Smooth muscle cell (in vitro differentiated cells): ENCODE measurements at regions not wholly inside any gene's neighbourhood (a gene's known extent, or its start where the extent isn't known, plus 50 kb on each side); places are given as distances from the start of the nearest gene placed in this dataset.
"Not testable (repeated sequence)": the region's sequence is repeated elsewhere in the genome, so short reads cannot be mapped to it uniquely, and the experiment has no call there.

ENCODE experiments used
- DNase-seq: peaks from one replicate; lab custom pipeline; 2025; ENCODE audit not compliant: unreplicated experiment; lab: John Stamatoyannopoulos, UW
- H2AFZ ChIP-seq: fragments of 200-600 bp; sonication (generic); 2 replicates; pipeline ENCODE4 v1.6.0; 2016; ENCODE audit warnings: antibody characterized with exemption, low read depth, mild to moderate bottlenecking
- H3F3A ChIP-seq: fragments of 200-600 bp; sonication (generic); 2 replicates; pipeline ENCODE4 v1.6.0; 2017; ENCODE audit warnings: antibody characterized with exemption, low read depth
- H3K27ac ChIP-seq: fragments of 200-600 bp; sonication (generic); 2 replicates; pipeline ENCODE4 v1.5.1; 2016; ENCODE audit warnings: low read depth, mild to moderate bottlenecking
- H3K27me3 ChIP-seq: fragments of 200-600 bp; sonication (generic); 2 replicates; pipeline ENCODE4 v1.6.1; 2016; ENCODE audit warnings: low read depth, mild to moderate bottlenecking
- H3K36me3 ChIP-seq: fragments of 200-600 bp; sonication (generic); 2 replicates; pipeline ENCODE4 v1.5.1; 2016; ENCODE audit warnings: low read depth
- H3K4me1 ChIP-seq: fragments of 200-600 bp; sonication (generic); 2 replicates; pipeline ENCODE4 v1.5.1; 2016; ENCODE audit warnings: low read depth
- H3K4me2 ChIP-seq: fragments of 200-600 bp; sonication (generic); 2 replicates; pipeline ENCODE4 v1.6.0; 2016; ENCODE audit warnings: mild to moderate bottlenecking
- H3K4me3 ChIP-seq: fragments of 200-600 bp; sonication (generic); 2 replicates; pipeline ENCODE4 v1.5.1; 2016; ENCODE audit warnings: mild to moderate bottlenecking
- H3K79me2 ChIP-seq: fragments of 200-600 bp; sonication (generic); 2 replicates; pipeline ENCODE4 v1.6.0; 2016; ENCODE audit warnings: low read depth, mild to moderate bottlenecking
- H3K9ac ChIP-seq: fragments of 200-600 bp; sonication (generic); 2 replicates; pipeline ENCODE4 v1.6.0; 2016; ENCODE audit warnings: low read depth
- H3K9me3 ChIP-seq: fragments of 200-600 bp; sonication (generic); replicated peaks from 2 replicates; pipeline ENCODE4 v1.5.1; 2016; ENCODE audit warnings: low read depth
- H4K20me1 ChIP-seq: fragments of 200-600 bp; sonication (generic); 2 replicates; pipeline ENCODE4 v1.6.0; 2016; ENCODE audit warnings: low read depth
- WGBS: methylation state at CpG from one replicate; pipeline ENCODE4 v1.1.7; 2016; ENCODE audit warnings: low lambda C conversion rate; 5-methylcytosine and 5-hydroxymethylcytosine counted together
- TF ChIP-seq, protein P1 (sequence below): fragments of 200-600 bp; sonication (generic); IDR thresholded peaks from 2 replicates; pipeline ENCODE4 v1.5.1; 2017; ENCODE audit warnings: borderline replicate concordance, mild to moderate bottlenecking, antibody characterized with exemption; ENCODE audit not compliant: insufficient read depth, poor library complexity, severe bottlenecking

- 58% methylated on average over 5 of the region's 5 CpGs for WGBS
- DNase-seq = no peak
- no peak overlapping the region for H3K4me2 ChIP-seq
These were observed 472.1 kb upstream of the C16orf82 start for GRCh38 chr16:26594666-26595065.

DNA sequence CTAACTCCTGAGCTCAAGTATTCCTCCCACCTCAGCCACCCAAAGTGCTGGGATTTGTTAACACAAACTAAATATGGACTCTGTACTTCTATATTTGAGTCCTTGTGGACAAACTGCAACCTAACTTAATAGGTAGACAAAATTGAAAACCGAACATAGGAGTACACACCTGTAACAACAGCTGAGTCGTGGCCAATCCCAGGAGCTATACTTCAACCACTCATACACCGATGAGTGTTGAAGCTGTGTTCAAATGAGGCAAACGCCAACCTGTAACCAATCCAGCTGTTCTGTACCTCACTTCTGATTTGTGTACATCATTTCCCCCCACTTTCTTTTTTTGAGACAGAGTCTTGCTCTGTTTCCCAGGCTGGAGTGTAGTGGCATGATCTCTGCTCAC lies 471.5 kb upstream of the C16orf82 start:
- H3K79me2 ChIP-seq = no peaks in the 10 kb centered on the region

More at GRCh38 chr16:26594666-26595065, 472.1 kb upstream of the C16orf82 start:
- Histone ChIP-seq H3K27ac (no peak overlapping the region), H3K4me3 (no peak overlapping the region), H3K9me3 (no peaks in the 10 kb centered on the region), H3K79me2 (no peaks in the 10 kb centered on the region), H3K27me3 (peaks cover 4% of the 10 kb centered on the region), H3K9ac (no peak overlapping the region), H3F3A (no peaks in the 10 kb centered on the region), H2AFZ (no peak overlapping the region), H3K4me1 (no peaks in the 10 kb centered on the region), H3K36me3 (no peaks in the 10 kb centered on the region), H4K20me1 (no peaks in the 10 kb centered on the region)
- TF ChIP-seq, protein P1, sequence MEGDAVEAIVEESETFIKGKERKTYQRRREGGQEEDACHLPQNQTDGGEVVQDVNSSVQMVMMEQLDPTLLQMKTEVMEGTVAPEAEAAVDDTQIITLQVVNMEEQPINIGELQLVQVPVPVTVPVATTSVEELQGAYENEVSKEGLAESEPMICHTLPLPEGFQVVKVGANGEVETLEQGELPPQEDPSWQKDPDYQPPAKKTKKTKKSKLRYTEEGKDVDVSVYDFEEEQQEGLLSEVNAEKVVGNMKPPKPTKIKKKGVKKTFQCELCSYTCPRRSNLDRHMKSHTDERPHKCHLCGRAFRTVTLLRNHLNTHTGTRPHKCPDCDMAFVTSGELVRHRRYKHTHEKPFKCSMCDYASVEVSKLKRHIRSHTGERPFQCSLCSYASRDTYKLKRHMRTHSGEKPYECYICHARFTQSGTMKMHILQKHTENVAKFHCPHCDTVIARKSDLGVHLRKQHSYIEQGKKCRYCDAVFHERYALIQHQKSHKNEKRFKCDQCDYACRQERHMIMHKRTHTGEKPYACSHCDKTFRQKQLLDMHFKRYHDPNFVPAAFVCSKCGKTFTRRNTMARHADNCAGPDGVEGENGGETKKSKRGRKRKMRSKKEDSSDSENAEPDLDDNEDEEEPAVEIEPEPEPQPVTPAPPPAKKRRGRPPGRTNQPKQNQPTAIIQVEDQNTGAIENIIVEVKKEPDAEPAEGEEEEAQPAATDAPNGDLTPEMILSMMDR = no peak

GRCh38 chr16:26596033-26596432 lies 470.7 kb upstream of the C16orf82 start:
- not testable (repeated sequence) for H3K27ac ChIP-seq, H3K9me3 ChIP-seq, H3K9ac ChIP-seq, H3K4me2 ChIP-seq, H4K20me1 ChIP-seq, H3K4me1 ChIP-seq, H3K27me3 ChIP-seq, DNase-seq, H3F3A ChIP-seq, H3K4me3 ChIP-seq, H3K36me3 ChIP-seq, H3K79me2 ChIP-seq, H2AFZ ChIP-seq
- 91% methylated on average over 5 of the region's 5 CpGs for WGBS

More for the DNA sequence above, 471.5 kb upstream of the C16orf82 start:
- no peaks in the 10 kb centered on the region for H3F3A ChIP-seq
- H3K4me3 ChIP-seq = no peak overlapping the region
- H3K4me1 ChIP-seq = no peaks in the 10 kb centered on the region
- TF ChIP-seq, protein P1 = no peak
- no peaks in the 10 kb centered on the region for H4K20me1 ChIP-seq
- no peak for DNase-seq
- no peak overlapping the region for H3K27ac ChIP-seq
- no peak overlapping the region for H3K4me2 ChIP-seq
- no peaks in the 10 kb centered on the region for H3K36me3 ChIP-seq
- no peak overlapping the region for H2AFZ ChIP-seq
- no peak overlapping the region for H3K9ac ChIP-seq
- H3K27me3 ChIP-seq = peaks cover 4% of the 10 kb centered on the region
- H3K9me3 ChIP-seq = no peaks in the 10 kb centered on the region
- WGBS = 94% methylated on average over 4 of the region's 4 CpGs

DNA sequence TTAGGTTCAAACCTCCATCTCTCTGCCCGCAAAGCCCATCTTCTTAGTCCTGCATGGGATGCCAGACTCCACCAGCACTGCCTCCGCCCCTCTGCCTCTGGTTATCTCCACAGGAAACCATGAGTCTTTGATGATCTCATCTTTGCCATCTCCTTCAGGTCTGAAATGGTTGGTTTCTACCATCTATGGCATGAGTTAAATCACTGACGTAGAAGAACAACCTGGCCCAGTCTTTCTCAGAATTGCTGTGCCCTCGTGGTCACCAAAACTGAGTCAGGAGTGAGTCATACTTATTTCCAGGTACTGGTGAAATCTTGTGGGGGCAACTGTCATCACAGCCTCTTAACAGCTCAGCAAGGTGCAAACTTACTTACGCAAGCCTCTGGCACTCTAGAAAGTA lies 468.7 kb upstream of the C16orf82 start:
- Histone ChIP-seq H3K4me1 (no peaks in the 10 kb centered on the region), H3K36me3 (no peaks in the 10 kb centered on the region), H3K27ac (no peak overlapping the region), H3K4me3 (no peak overlapping the region), H3F3A (no peaks in the 10 kb centered on the region), H2AFZ (no peak overlapping the region), H3K4me2 (no peak overlapping the region), H3K9me3 (no peaks in the 10 kb centered on the region), H3K27me3 (peaks cover 4% of the 10 kb centered on the region), H4K20me1 (no peaks in the 10 kb centered on the region), H3K9ac (no peak overlapping the region), H3K79me2 (no peaks in the 10 kb centered on the region)
- WGBS = 56% methylated on average over 5 of the region's 5 CpGs
- TF ChIP-seq, protein P1 = no peak
- no peak for DNase-seq
